WTC11 (cell line): ENCODE measurements at regions not wholly inside any gene's neighbourhood (a gene's known extent, or its start where the extent isn't known, plus 50 kb on each side); places are given as distances from the start of the nearest gene placed in this dataset.

ENCODE experiments used
- RELA ChIP-seq: sonication (generic); formaldehyde crosslinking; IDR thresholded peaks from 2 replicates; pipeline ENCODE4 v1.8.1; 2022; ENCODE audit warnings: missing genetic modification reagents, mild to moderate bottlenecking, borderline replicate concordance
- TCF7 ChIP-seq: sonication (generic); formaldehyde crosslinking; IDR thresholded peaks from 2 replicates; pipeline ENCODE4 v1.8.0; 2022; ENCODE audit warnings: mild to moderate bottlenecking, low read depth, missing genetic modification reagents, moderate library complexity
- TF ChIP-seq, protein P1 (sequence below): sonication (generic); formaldehyde crosslinking; IDR thresholded peaks from 2 replicates; pipeline ENCODE4 v1.8.1; 2022; ENCODE audit warnings: low read depth, missing genetic modification reagents, borderline replicate concordance
- TF ChIP-seq, protein P2 (sequence below): sonication (generic); formaldehyde crosslinking; IDR thresholded peaks from 2 replicates; pipeline ENCODE4 v1.8.1; 2023; ENCODE audit warnings: mild to moderate bottlenecking, missing genetic modification reagents
- TF ChIP-seq, protein P3 (sequence below): sonication (generic); formaldehyde crosslinking; IDR thresholded peaks from 2 replicates; pipeline ENCODE4 v1.8.0; 2022; ENCODE audit warnings: mild to moderate bottlenecking, missing genetic modification reagents

DNA sequence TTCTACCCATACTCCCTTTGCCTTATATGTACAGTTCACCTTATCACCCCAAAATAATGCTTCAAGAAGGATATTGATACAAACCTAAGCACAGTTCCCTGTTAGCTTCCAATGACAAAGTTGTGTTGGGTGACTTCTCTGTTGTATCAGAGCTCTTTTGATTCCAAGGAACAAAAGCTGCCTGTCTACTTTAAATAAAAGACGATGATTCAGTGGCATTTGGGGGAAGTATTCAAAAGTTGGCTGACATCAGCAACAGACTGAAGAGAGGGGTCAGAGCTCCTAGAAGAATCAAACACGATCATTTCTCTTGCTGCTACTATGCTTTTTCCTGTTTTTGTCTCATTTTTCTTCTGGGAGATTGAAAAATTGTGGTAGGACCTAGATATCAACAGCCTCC, 69.4 kb upstream of the CA10 start:
- TF ChIP-seq, protein P1, sequence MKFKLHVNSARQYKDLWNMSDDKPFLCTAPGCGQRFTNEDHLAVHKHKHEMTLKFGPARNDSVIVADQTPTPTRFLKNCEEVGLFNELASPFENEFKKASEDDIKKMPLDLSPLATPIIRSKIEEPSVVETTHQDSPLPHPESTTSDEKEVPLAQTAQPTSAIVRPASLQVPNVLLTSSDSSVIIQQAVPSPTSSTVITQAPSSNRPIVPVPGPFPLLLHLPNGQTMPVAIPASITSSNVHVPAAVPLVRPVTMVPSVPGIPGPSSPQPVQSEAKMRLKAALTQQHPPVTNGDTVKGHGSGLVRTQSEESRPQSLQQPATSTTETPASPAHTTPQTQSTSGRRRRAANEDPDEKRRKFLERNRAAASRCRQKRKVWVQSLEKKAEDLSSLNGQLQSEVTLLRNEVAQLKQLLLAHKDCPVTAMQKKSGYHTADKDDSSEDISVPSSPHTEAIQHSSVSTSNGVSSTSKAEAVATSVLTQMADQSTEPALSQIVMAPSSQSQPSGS (CRISPR knock-in tag), result no peak
- TF ChIP-seq, protein P2, sequence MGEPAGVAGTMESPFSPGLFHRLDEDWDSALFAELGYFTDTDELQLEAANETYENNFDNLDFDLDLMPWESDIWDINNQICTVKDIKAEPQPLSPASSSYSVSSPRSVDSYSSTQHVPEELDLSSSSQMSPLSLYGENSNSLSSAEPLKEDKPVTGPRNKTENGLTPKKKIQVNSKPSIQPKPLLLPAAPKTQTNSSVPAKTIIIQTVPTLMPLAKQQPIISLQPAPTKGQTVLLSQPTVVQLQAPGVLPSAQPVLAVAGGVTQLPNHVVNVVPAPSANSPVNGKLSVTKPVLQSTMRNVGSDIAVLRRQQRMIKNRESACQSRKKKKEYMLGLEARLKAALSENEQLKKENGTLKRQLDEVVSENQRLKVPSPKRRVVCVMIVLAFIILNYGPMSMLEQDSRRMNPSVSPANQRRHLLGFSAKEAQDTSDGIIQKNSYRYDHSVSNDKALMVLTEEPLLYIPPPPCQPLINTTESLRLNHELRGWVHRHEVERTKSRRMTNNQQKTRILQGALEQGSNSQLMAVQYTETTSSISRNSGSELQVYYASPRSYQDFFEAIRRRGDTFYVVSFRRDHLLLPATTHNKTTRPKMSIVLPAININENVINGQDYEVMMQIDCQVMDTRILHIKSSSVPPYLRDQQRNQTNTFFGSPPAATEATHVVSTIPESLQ (CRISPR knock-in tag), result no peak
- no peak for TF ChIP-seq RELA (CRISPR knock-in tag)
- TF ChIP-seq TCF7 (CRISPR knock-in tag), result no peak
- TF ChIP-seq, protein P3, sequence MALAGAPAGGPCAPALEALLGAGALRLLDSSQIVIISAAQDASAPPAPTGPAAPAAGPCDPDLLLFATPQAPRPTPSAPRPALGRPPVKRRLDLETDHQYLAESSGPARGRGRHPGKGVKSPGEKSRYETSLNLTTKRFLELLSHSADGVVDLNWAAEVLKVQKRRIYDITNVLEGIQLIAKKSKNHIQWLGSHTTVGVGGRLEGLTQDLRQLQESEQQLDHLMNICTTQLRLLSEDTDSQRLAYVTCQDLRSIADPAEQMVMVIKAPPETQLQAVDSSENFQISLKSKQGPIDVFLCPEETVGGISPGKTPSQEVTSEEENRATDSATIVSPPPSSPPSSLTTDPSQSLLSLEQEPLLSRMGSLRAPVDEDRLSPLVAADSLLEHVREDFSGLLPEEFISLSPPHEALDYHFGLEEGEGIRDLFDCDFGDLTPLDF (CRISPR knock-in tag), result no peak
